BJ (cell line): ENCODE measurements at regions not wholly inside any gene's neighbourhood (a gene's known extent, or its start where the extent isn't known, plus 50 kb on each side); places are given as distances from the start of the nearest gene placed in this dataset.

Experiments
- CTCF ChIA-PET: fragments of 350-600 bp; formaldehyde crosslinking; extraction: SDS; loops from one replicate; lab custom pipeline; 2021; ENCODE audit warnings: antibody characterized with exemption, inconsistent platforms; lab: Yijun Ruan, JAX
- POLR2A ChIA-PET: fragments of 300-600 bp; sonication (Branson Sonifier 250); formaldehyde crosslinking; extraction: SDS; loops from one replicate; lab custom pipeline; 2021; ENCODE audit warnings: antibody characterized with exemption; lab: Charles Lee
- DNase-seq: peaks from one replicate; pipeline ENCODE4 v3.0.0-alpha.2; 2011; ENCODE audit warnings: low read depth
- H3K27me3 ChIP-seq: 2 replicates; pipeline ENCODE4 v1.6.0; 2011; ENCODE audit warnings: low read length; ENCODE audit not compliant: control insufficient read depth, insufficient read depth
- H3K36me3 ChIP-seq: 2 replicates; pipeline ENCODE4 v1.5.1; 2011; ENCODE audit warnings: low read length; ENCODE audit not compliant: control insufficient read depth, insufficient read depth
- H3K4me3 ChIP-seq: 2 replicates; pipeline ENCODE4 v1.5.1; 2011; ENCODE audit warnings: low read depth, mild to moderate bottlenecking, control low read depth, low read length
- TF ChIP-seq, protein P1 (sequence below): IDR thresholded peaks from 2 replicates; pipeline ENCODE4 v1.5.1; 2011; ENCODE audit warnings: low read depth, mild to moderate bottlenecking, control low read depth, inconsistent platforms, low read length, moderate library complexity; ENCODE audit not compliant: insufficient read depth

GRCh38 chr21:20106368-20106767 lies 891.8 kb upstream of the NCAM2 start:
- no peak overlapping the region for H3K4me3 ChIP-seq
- POLR2A ChIA-PET = no interaction called here
- H3K36me3 ChIP-seq = no peaks in the 10 kb centered on the region
- H3K27me3 ChIP-seq = no peaks in the 10 kb centered on the region
- TF ChIP-seq, protein P1, sequence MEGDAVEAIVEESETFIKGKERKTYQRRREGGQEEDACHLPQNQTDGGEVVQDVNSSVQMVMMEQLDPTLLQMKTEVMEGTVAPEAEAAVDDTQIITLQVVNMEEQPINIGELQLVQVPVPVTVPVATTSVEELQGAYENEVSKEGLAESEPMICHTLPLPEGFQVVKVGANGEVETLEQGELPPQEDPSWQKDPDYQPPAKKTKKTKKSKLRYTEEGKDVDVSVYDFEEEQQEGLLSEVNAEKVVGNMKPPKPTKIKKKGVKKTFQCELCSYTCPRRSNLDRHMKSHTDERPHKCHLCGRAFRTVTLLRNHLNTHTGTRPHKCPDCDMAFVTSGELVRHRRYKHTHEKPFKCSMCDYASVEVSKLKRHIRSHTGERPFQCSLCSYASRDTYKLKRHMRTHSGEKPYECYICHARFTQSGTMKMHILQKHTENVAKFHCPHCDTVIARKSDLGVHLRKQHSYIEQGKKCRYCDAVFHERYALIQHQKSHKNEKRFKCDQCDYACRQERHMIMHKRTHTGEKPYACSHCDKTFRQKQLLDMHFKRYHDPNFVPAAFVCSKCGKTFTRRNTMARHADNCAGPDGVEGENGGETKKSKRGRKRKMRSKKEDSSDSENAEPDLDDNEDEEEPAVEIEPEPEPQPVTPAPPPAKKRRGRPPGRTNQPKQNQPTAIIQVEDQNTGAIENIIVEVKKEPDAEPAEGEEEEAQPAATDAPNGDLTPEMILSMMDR = no peak
- CTCF ChIA-PET = no interaction called here
- DNase-seq = no peak

DNA sequence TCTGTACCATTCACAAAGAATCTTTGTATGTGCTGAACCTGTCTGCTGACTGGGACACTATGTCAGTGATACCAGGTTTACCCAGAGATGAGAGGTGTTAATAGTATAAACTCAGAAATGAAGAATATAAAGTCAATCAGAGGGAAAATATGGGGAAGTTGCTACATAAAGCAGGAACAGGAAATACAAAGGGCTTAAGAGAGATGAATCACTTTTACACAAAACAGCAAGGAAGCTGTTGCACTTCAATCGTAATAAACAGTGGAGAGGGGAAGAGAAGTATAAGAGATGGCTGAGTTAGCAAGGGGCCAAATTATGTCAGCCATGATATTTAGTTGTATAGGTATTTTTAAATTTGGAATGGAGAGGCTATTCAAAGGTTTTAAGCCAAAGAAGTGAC lies 890.2 kb upstream of the NCAM2 start:
- Histone ChIP-seq H3K27me3 (no peaks in the 10 kb centered on the region), H3K36me3 (no peaks in the 10 kb centered on the region), H3K4me3 (no peak overlapping the region)
- no peak for DNase-seq
- ChIA-PET CTCF (no interaction called here), POLR2A (no interaction called here)
- TF ChIP-seq, protein P1 = no peak

GRCh38 chr21:20108976-20109540 lies 889.2 kb upstream of the NCAM2 start:
- Histone ChIP-seq H3K36me3 (no peaks in the 10 kb centered on the region), H3K4me3 (no peak overlapping the region), H3K27me3 (no peaks in the 10 kb centered on the region)
- DNase-seq = no peak
- POLR2A ChIA-PET = no interaction called here
- CTCF ChIA-PET = no interaction called here
- TF ChIP-seq, protein P1 = no peak

- no peak for DNase-seq
- Histone ChIP-seq H3K4me3 (no peak overlapping the region), H3K36me3 (no peaks in the 10 kb centered on the region), H3K27me3 (no peaks in the 10 kb centered on the region)
- ChIA-PET CTCF (no interaction called here), POLR2A (no interaction called here)
- TF ChIP-seq, protein P1 = no peak
These were observed 887.8 kb upstream of the NCAM2 start for GRCh38 chr21:20110368-20110767.

GRCh38 chr21:20151741-20152140 lies 846.5 kb upstream of the NCAM2 start:
- DNase-seq = no peak
- TF ChIP-seq, protein P1 = no peak
- ChIA-PET POLR2A (interaction anchor here (0.6 kb wide), 1 partner anchor 99 kb away, joined by 8 read pairs; no protein-coding TSS in a partner anchor), CTCF (no interaction called here)
- no peaks in the 10 kb centered on the region for H3K27me3 ChIP-seq
- no peaks in the 10 kb centered on the region for H3K36me3 ChIP-seq
- no peak overlapping the region for H3K4me3 ChIP-seq
